ENCODE measurements at regions not wholly inside any gene's neighbourhood (a gene's known extent, or its start where the extent isn't known, plus 50 kb on each side); places are given as distances from the start of the nearest gene placed in this dataset.

- TF ChIP-seq CTCF (conservative IDR thresholded peaks at IDR 0.05; ENCODE audit: low read length) (no peak), EZH2phosphoT487 (IDR thresholded peaks at IDR 0.05; ENCODE audit: borderline replicate concordance) (no peak)
Observed at GRCh38 chr6:125585470-125585869, 164.0 kb upstream of the HEY2 start.

All from Loucy (cell line).